ENCODE measurements at regions not wholly inside any gene's neighbourhood (a gene's known extent, or its start where the extent isn't known, plus 50 kb on each side); places are given as distances from the start of the nearest gene placed in this dataset.
A peak's percentile ranks its signal among the peaks of the same experiment; 100 is the strongest.
"Not testable (repeated sequence)": the region's sequence is repeated elsewhere in the genome, so short reads cannot be mapped to it uniquely, and the experiment has no call there.

GRCh38 chr4:97016186-97016907 is 1126.9 kb downstream of the STPG2 start:
- Histone ChIP-seq H3K9ac (ENCODE audit: extremely low read depth, low read length, poor library complexity, severe bottlenecking) (no peak overlapping the region), H3K4me1 (ENCODE audit: control insufficient read depth, insufficient read depth, low read length) (no peaks in the 10 kb centered on the region), H3K4me3 (ENCODE audit: low read length) (no peak overlapping the region), H3K9me3 (ENCODE audit: control insufficient read depth, low read length) (no peaks in the 10 kb centered on the region), H3K27ac (ENCODE audit: low read depth, low read length) (no peak overlapping the region), H3K36me3 (ENCODE audit: control insufficient read depth, insufficient read depth, low read length) (no peaks in the 10 kb centered on the region), H3K27me3 (ENCODE audit: control insufficient read depth, insufficient read depth, low read length, poor library complexity, severe bottlenecking) (no peaks in the 10 kb centered on the region)
- 88% methylated on average over 5 of the region's 5 CpGs; no CpG with 5 or more reads in 1 of the 2 experiments for WGBS, 2 experiments (ENCODE audit: insufficient coverage in 1 of 2, insufficient read length in 1 of 2)
- H3K4me1 Mint-ChIP-seq: peaks cover 4% of the 10 kb centered on the region
- no peaks in the 10 kb centered on the region for H3K27me3 Mint-ChIP-seq (ENCODE audit: insufficient read depth)
- TF ChIP-seq CTCF (conservative IDR thresholded peaks at IDR 0.05): no peak
- no peaks in the 10 kb centered on the region for H3K9me3 Mint-ChIP-seq
- H3K36me3 Mint-ChIP-seq (ENCODE audit: low read depth): no peaks in the 10 kb centered on the region
- no peak overlapping the region for H3K4me3 Mint-ChIP-seq
- H3K27ac Mint-ChIP-seq: no peak overlapping the region
- DNase-seq: no peak

- Mint-ChIP-seq H3K27me3 (ENCODE audit: insufficient read depth) (no peaks in the 10 kb centered on the region), H3K4me3 (no peak overlapping the region), H3K36me3 (ENCODE audit: low read depth) (no peaks in the 10 kb centered on the region), H3K9me3 (no peaks in the 10 kb centered on the region), H3K4me1 (peaks cover 3% of the 10 kb centered on the region), H3K27ac (no peak overlapping the region)
- Histone ChIP-seq H3K9me3 (ENCODE audit: control insufficient read depth, low read length) (no peaks in the 10 kb centered on the region), H3K9ac (ENCODE audit: extremely low read depth, low read length, poor library complexity, severe bottlenecking) (no peak overlapping the region), H3K4me3 (ENCODE audit: low read length) (no peak overlapping the region), H3K27ac (ENCODE audit: low read depth, low read length) (no peak overlapping the region), H3K4me1 (ENCODE audit: control insufficient read depth, insufficient read depth, low read length) (no peaks in the 10 kb centered on the region), H3K36me3 (ENCODE audit: control insufficient read depth, insufficient read depth, low read length) (no peaks in the 10 kb centered on the region), H3K27me3 (ENCODE audit: control insufficient read depth, insufficient read depth, low read length, poor library complexity, severe bottlenecking) (no peaks in the 10 kb centered on the region)
- no peak for DNase-seq
- 78 to 88% methylated on average over 1 to 2 of the region's 2 CpGs for WGBS, 2 experiments (ENCODE audit: insufficient coverage in 1 of 2, insufficient read length in 1 of 2)
- no peak for TF ChIP-seq CTCF (conservative IDR thresholded peaks at IDR 0.05)
These were observed 1115.4 kb downstream of the STPG2 start for GRCh38 chr4:97027728-97028410.

- Mint-ChIP-seq H3K36me3 (ENCODE audit: low read depth) (no peaks in the 10 kb centered on the region), H3K4me3 (no peak overlapping the region)
- whole genome bisulfite sequencing, 2 experiments (ENCODE audit: insufficient coverage in 1 of 2, insufficient read length in 1 of 2): 100% methylated on average over 1 of the region's 2 CpGs; no CpG with 5 or more reads in 1 of the 2 experiments
These were observed 1114.5 kb downstream of the STPG2 start for GRCh38 chr4:97028785-97029184.

GRCh38 chr4:97037411-97038145 is 1105.7 kb downstream of the STPG2 start:
- H3K27me3 ChIP-seq (ENCODE audit: control insufficient read depth, insufficient read depth, low read length, poor library complexity, severe bottlenecking); H3K4me1 ChIP-seq (ENCODE audit: control insufficient read depth, insufficient read depth, low read length); H3K27me3 Mint-ChIP-seq (ENCODE audit: insufficient read depth); H3K9ac ChIP-seq (ENCODE audit: extremely low read depth, low read length, poor library complexity, severe bottlenecking); H3K9me3 Mint-ChIP-seq; H3K36me3 Mint-ChIP-seq (ENCODE audit: low read depth); H3K36me3 ChIP-seq (ENCODE audit: control insufficient read depth, insufficient read depth, low read length); H3K9me3 ChIP-seq (ENCODE audit: control insufficient read depth, low read length); H3K27ac ChIP-seq (ENCODE audit: low read depth, low read length); H3K4me3 ChIP-seq (ENCODE audit: low read length): not testable (repeated sequence)
- peak; percentile 93 for DNase-seq
- Mint-ChIP-seq H3K4me1 (peaks cover 10% of the 10 kb centered on the region), H3K4me3 (peak overlapping the region; percentile 44), H3K27ac (peak overlapping the region; percentile 89)
- 64 to 74% methylated on average over 8 to 12 of the region's 12 CpGs for WGBS, 2 experiments (ENCODE audit: insufficient coverage in 1 of 2, insufficient read length in 1 of 2)

More at GRCh38 chr4:97028785-97029184, 1114.5 kb downstream of the STPG2 start:
- Histone ChIP-seq H3K9me3 (ENCODE audit: control insufficient read depth, low read length) (no peaks in the 10 kb centered on the region), H3K4me3 (ENCODE audit: low read length) (no peak overlapping the region), H3K9ac (ENCODE audit: extremely low read depth, low read length, poor library complexity, severe bottlenecking) (no peak overlapping the region), H3K27ac (ENCODE audit: low read depth, low read length) (no peak overlapping the region), H3K4me1 (ENCODE audit: control insufficient read depth, insufficient read depth, low read length) (no peaks in the 10 kb centered on the region), H3K36me3 (ENCODE audit: control insufficient read depth, insufficient read depth, low read length) (no peaks in the 10 kb centered on the region), H3K27me3 (ENCODE audit: control insufficient read depth, insufficient read depth, low read length, poor library complexity, severe bottlenecking) (no peaks in the 10 kb centered on the region)
- DNase-seq: no peak
- Mint-ChIP-seq H3K27ac (no peak overlapping the region), H3K9me3 (no peaks in the 10 kb centered on the region), H3K4me1 (peaks cover 3% of the 10 kb centered on the region), H3K27me3 (ENCODE audit: insufficient read depth) (no peaks in the 10 kb centered on the region)
- no peak for TF ChIP-seq CTCF (conservative IDR thresholded peaks at IDR 0.05)
